CD4-positive, alpha-beta T cell (primary cell): ENCODE measurements at regions not wholly inside any gene's neighbourhood (a gene's known extent, or its start where the extent isn't known, plus 50 kb on each side); places are given as distances from the start of the nearest gene placed in this dataset.

ENCODE experiments used
- ATAC-seq: fragments of 200-7000 bp; cut with Tn5 transposase; one replicate; pipeline ENCODE4 v1.10.0; 2022; ENCODE audit warnings: mild to moderate bottlenecking; ENCODE audit not compliant: poor library complexity
- CTCF ChIA-PET: fragments of 350-600 bp; sonication (Branson Sonifier 250); formaldehyde crosslinking; loops from one replicate; lab custom pipeline; 2021; ENCODE audit warnings: antibody characterized with exemption, inconsistent platforms; lab: Charles Lee
- POLR2A ChIA-PET: fragments of 350-600 bp; sonication (Branson Sonifier 250); formaldehyde crosslinking; loops from one replicate; lab custom pipeline; 2021; ENCODE audit warnings: antibody characterized with exemption, inconsistent platforms; lab: Charles Lee
- DNase-seq, 14 experiments: peaks; one replicate each; pipeline ENCODE4 v3.0.0-alpha.2; 2013 to 2020; ENCODE audit warnings: mixed read lengths in 2 of 14
- H3K27ac ChIP-seq, 2 donors: one replicate each; pipeline versions ENCODE4 v1.5.1 to v1.7.0; 2013; ENCODE audit warnings: low read length in 2 of 2, low read depth in 1 of 2, mild to moderate bottlenecking in 1 of 2
- H3K27me3 ChIP-seq, 2 experiments: 1 replicate in 1 of 2; 2 replicates in 1 of 2; pipeline versions ENCODE4 v1.6.1 to v1.7.0; 2013; ENCODE audit warnings: low read length in 2 of 2, control low read depth in 1 of 2, mild to moderate bottlenecking in 1 of 2, moderate library complexity in 1 of 2; ENCODE audit not compliant: insufficient read depth in 2 of 2, control insufficient read depth in 1 of 2
- H3K36me3 ChIP-seq: one replicate; pipeline ENCODE4 v1.6.1; 2013; ENCODE audit warnings: low read length, control low read depth; ENCODE audit not compliant: insufficient read depth
- H3K4me1 ChIP-seq: one replicate; pipeline ENCODE4 v1.6.1; 2013; ENCODE audit warnings: low read length, control low read depth; ENCODE audit not compliant: insufficient read depth
- H3K4me3 ChIP-seq: one replicate; pipeline ENCODE4 v1.5.1; 2013; ENCODE audit warnings: mild to moderate bottlenecking, low read length, moderate library complexity
- H3K9me3 ChIP-seq, 2 experiments: 1 replicate in 1 of 2; 2 replicates in 1 of 2; pipeline versions ENCODE4 v1.6.1 to v1.7.0; 2013; ENCODE audit warnings: low read length in 2 of 2, mild to moderate bottlenecking in 2 of 2, control low read depth in 1 of 2, moderate library complexity in 1 of 2; ENCODE audit not compliant: control insufficient read depth in 1 of 2, insufficient read depth in 1 of 2
- H3K27ac Mint-ChIP-seq: one replicate; pipeline ENCODE4 v1.8.0; 2020; ENCODE audit warnings: mixed read lengths
- H3K27me3 Mint-ChIP-seq: one replicate; pipeline ENCODE4 v1.8.0; 2021; ENCODE audit warnings: mixed read lengths
- H3K36me3 Mint-ChIP-seq: one replicate; pipeline ENCODE4 v1.8.0; 2021; ENCODE audit warnings: low read depth, mixed read lengths
- H3K4me1 Mint-ChIP-seq: one replicate; pipeline ENCODE4 v1.8.0; 2021; ENCODE audit warnings: low read depth, mixed read lengths
- H3K4me3 Mint-ChIP-seq: one replicate; pipeline ENCODE4 v1.8.0; 2020; ENCODE audit warnings: mild to moderate bottlenecking, mixed read lengths
- H3K9me3 Mint-ChIP-seq: one replicate; pipeline ENCODE4 v1.8.0; 2020; ENCODE audit warnings: mixed read lengths
- CTCF ChIP-seq: fragments of 200-600 bp; IDR thresholded peaks from one replicate; pipeline ENCODE4 v1.8.0; 2022; ENCODE audit warnings: antibody characterized with exemption, mild to moderate bottlenecking
- intact Hi-C, 2 experiments: fragments of 100-400 bp; cut with DNase I in 1 of 2; cut with micrococcal nuclease in 1 of 2; formaldehyde crosslinking; loops; one replicate each; pipeline versions ENCODE4 v1.15.1 to v1.9.0; 2023 to 2025; cut with DNase I, micrococcal nuclease

GRCh38 chr9:135415586-135415985 lies 64.0 kb upstream of the PPP1R26 start:
- H3K27me3 ChIP-seq, result peaks cover 0 to 5% of the 10 kb centered on the region in 2 experiments
- DNase-seq (no peak), ATAC-seq (no peak)
- no peaks in the 10 kb centered on the region for H3K36me3 ChIP-seq
- ChIA-PET CTCF (no interaction called here), POLR2A (no interaction called here)
- H3K4me1 Mint-ChIP-seq, result no peaks in the 10 kb centered on the region
- H3K27me3 Mint-ChIP-seq, result peaks cover 11% of the 10 kb centered on the region
- TF ChIP-seq CTCF, result no peak
- H3K36me3 Mint-ChIP-seq, result no peaks in the 10 kb centered on the region
- H3K4me1 ChIP-seq, result peaks cover 6% of the 10 kb centered on the region
- no peak overlapping the region for H3K27ac ChIP-seq
- no peak overlapping the region for H3K4me3 ChIP-seq
- intact Hi-C loops, result no loop called here
- no peak overlapping the region for H3K27ac Mint-ChIP-seq
- H3K9me3 ChIP-seq, result no peaks in the 10 kb centered on the region
- no peak overlapping the region for H3K4me3 Mint-ChIP-seq
- H3K9me3 Mint-ChIP-seq, result no peaks in the 10 kb centered on the region

- no peak overlapping the region for H3K4me3 Mint-ChIP-seq
- TF ChIP-seq CTCF, result no peak
- H3K4me3 ChIP-seq, result no peak overlapping the region
- DNase-seq (no peak), ATAC-seq (no peak)
- H3K4me1 Mint-ChIP-seq, result no peaks in the 10 kb centered on the region
- ChIA-PET POLR2A (no interaction called here), CTCF (no interaction called here)
- no peak overlapping the region for H3K27ac ChIP-seq
- no peaks in the 10 kb centered on the region for H3K9me3 Mint-ChIP-seq
- H3K27ac Mint-ChIP-seq, result no peak overlapping the region
- peaks cover 14% of the 10 kb centered on the region for H3K27me3 Mint-ChIP-seq
- peaks cover 0 to 2% of the 10 kb centered on the region in 2 experiments for H3K27me3 ChIP-seq
- intact Hi-C loops, result no loop called here
- no peaks in the 10 kb centered on the region for H3K36me3 Mint-ChIP-seq
- no peaks in the 10 kb centered on the region for H3K36me3 ChIP-seq
- H3K9me3 ChIP-seq, result no peaks in the 10 kb centered on the region
- H3K4me1 ChIP-seq, result peaks cover 6% of the 10 kb centered on the region
Measured at GRCh38 chr9:135416664-135417290, 62.8 kb upstream of the PPP1R26 start.

GRCh38 chr9:135418161-135418560 lies 61.4 kb upstream of the PPP1R26 start:
- no peak overlapping the region for H3K27ac ChIP-seq
- H3K4me3 Mint-ChIP-seq, result no peak overlapping the region
- ChIA-PET CTCF (no interaction called here), POLR2A (no interaction called here)
- peaks cover 0 to 8% of the 10 kb centered on the region in 2 experiments for H3K9me3 ChIP-seq
- H3K4me1 Mint-ChIP-seq, result no peaks in the 10 kb centered on the region
- no peak overlapping the region for H3K4me3 ChIP-seq
- no peaks in the 10 kb centered on the region for H3K9me3 Mint-ChIP-seq
- DNase-seq (no peak), ATAC-seq (no peak)
- H3K27ac Mint-ChIP-seq, result no peak overlapping the region
- H3K27me3 Mint-ChIP-seq, result peaks cover 17% of the 10 kb centered on the region
- peaks cover 0 to 2% of the 10 kb centered on the region in 2 experiments for H3K27me3 ChIP-seq
- H3K36me3 ChIP-seq, result no peaks in the 10 kb centered on the region
- no peak for TF ChIP-seq CTCF
- intact Hi-C loops, result no loop called here
- H3K4me1 ChIP-seq, result no peaks in the 10 kb centered on the region
- no peaks in the 10 kb centered on the region for H3K36me3 Mint-ChIP-seq
